ENCODE measurements at regions not wholly inside any gene's neighbourhood (a gene's known extent, or its start where the extent isn't known, plus 50 kb on each side); places are given as distances from the start of the nearest gene placed in this dataset.

DNA sequence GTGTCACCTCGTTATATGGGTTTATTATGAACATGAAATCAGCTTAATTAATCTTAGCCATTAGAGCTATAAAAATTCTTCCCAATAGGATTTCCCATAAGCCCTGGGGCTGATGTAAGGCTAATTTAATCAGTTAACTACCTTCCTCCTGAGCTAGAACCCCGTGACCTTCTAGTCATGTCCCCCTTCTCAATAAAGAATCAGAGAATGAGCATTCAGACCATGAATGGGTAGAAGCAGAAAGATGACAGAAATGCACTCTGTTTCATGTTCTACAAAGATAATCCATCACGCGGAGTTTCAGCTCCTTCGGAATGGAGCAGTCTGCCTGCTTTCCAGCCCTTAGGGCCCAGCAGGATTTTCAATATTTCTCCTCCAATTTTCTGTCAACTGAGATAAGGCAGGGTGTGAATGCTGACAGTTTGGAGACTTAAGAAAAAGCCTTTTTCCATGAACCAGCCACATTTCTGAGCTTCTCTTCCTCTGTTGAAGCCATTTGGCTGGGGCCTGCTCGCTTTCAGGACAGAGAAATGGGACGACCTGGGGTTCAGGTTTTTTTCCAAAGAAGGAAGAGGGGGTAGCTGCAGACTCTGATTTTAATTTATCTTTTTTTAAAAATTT lies 211.0 kb downstream of the NEBL start:
- H3K27me3 ChIP-seq (replicated peaks), result no peaks in the 10 kb centered on the region
- in situ Hi-C loops (cut with HindIII; ENCODE audit: low pct_ligation_motif_present, low sequenced_read_pairs), result no loop called here
- TF ChIP-seq, protein P1, sequence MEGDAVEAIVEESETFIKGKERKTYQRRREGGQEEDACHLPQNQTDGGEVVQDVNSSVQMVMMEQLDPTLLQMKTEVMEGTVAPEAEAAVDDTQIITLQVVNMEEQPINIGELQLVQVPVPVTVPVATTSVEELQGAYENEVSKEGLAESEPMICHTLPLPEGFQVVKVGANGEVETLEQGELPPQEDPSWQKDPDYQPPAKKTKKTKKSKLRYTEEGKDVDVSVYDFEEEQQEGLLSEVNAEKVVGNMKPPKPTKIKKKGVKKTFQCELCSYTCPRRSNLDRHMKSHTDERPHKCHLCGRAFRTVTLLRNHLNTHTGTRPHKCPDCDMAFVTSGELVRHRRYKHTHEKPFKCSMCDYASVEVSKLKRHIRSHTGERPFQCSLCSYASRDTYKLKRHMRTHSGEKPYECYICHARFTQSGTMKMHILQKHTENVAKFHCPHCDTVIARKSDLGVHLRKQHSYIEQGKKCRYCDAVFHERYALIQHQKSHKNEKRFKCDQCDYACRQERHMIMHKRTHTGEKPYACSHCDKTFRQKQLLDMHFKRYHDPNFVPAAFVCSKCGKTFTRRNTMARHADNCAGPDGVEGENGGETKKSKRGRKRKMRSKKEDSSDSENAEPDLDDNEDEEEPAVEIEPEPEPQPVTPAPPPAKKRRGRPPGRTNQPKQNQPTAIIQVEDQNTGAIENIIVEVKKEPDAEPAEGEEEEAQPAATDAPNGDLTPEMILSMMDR (IDR thresholded peaks at IDR 0.05; ENCODE audit: low read depth, low read length, missing control alignments), result no peak
- H3K27ac ChIP-seq, result no peak overlapping the region
- no peaks in the 10 kb centered on the region for H3K36me3 ChIP-seq (replicated peaks)
- no peak overlapping the region for H3K4me3 ChIP-seq (ENCODE audit: low read depth, low read length)
- DNase-seq, result no peak

DNA sequence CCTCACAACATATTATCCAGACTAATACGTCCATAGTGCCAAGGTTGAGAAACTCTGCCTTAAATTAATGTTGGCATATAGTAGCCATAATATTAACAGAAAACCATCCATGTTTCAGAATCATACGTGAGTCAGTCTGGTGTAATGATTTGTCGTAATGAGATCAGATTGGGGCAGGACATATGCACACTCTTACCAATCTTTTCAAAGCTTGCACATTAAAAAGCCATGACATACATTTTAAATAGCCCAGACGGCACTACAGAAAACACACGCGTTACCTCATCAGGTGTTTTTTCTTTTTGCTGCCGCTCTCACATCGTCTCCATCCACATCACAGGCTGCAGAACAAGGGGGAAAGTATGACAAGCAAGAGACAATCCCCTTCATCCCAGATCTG lies 211.6 kb downstream of the NEBL start:
- in situ Hi-C loops (cut with HindIII; ENCODE audit: low pct_ligation_motif_present, low sequenced_read_pairs), result no loop called here
- DNase-seq, result no peak
- Histone ChIP-seq H3K27me3 (replicated peaks) (no peaks in the 10 kb centered on the region), H3K36me3 (replicated peaks) (no peaks in the 10 kb centered on the region), H3K27ac (no peak overlapping the region), H3K4me3 (ENCODE audit: low read depth, low read length) (no peak overlapping the region)
- TF ChIP-seq, protein P1 (IDR thresholded peaks at IDR 0.05; ENCODE audit: low read depth, low read length, missing control alignments), result no peak

DNA sequence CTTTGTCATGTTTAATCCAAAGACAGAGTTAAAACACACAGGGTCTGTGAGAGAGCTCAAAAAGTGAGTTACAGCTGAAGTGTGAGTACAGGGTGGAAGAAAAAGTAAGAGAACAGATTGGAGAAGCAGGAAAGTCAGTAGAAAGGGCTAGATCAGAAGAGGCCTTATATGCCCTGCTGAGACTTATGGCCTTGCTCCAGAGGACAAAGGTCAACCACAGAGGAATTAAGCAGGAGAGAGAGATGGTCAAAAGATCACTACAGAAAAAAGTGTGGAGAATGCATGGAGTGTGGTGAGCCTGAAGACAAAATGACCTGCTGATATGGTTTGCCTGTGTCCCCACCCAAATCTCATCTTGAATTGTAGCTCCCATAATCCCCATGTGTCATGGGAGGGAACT lies 213.8 kb downstream of the NEBL start:
- Histone ChIP-seq H3K4me3 (ENCODE audit: low read depth, low read length) (no peak overlapping the region), H3K27ac (no peak overlapping the region), H3K36me3 (replicated peaks) (no peaks in the 10 kb centered on the region), H3K27me3 (replicated peaks) (no peaks in the 10 kb centered on the region)
- TF ChIP-seq, protein P1 (IDR thresholded peaks at IDR 0.05; ENCODE audit: low read depth, low read length, missing control alignments), result no peak
- no peak for DNase-seq
- in situ Hi-C loops (cut with HindIII; ENCODE audit: low pct_ligation_motif_present, low sequenced_read_pairs), result no loop called here

DNA sequence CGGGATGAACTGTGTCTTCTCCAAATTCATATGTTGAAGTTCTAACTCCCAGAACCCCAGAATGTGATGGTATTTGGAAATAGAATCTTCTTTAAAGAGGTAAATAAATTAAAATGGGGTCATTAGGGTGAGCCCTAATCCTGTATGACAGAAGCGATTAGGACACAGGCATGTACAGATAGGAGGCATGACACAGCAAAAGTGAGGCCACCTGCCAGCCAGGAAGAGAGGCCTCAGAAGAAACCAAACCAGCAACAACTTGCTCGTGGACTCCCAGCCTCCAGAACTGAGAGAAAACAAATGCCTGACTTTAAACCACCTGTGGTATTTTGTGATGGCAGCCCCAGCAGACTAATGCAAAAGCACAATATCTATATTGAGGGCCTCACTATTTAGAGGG lies 214.3 kb downstream of the NEBL start:
- in situ Hi-C loops (cut with HindIII; ENCODE audit: low pct_ligation_motif_present, low sequenced_read_pairs), result no loop called here
- no peak overlapping the region for H3K27ac ChIP-seq
- H3K36me3 ChIP-seq (replicated peaks), result no peaks in the 10 kb centered on the region
- H3K27me3 ChIP-seq (replicated peaks), result no peaks in the 10 kb centered on the region
- TF ChIP-seq, protein P1 (IDR thresholded peaks at IDR 0.05; ENCODE audit: low read depth, low read length, missing control alignments), result no peak
- H3K4me3 ChIP-seq (ENCODE audit: low read depth, low read length), result no peak overlapping the region
- DNase-seq, result no peak

DNA sequence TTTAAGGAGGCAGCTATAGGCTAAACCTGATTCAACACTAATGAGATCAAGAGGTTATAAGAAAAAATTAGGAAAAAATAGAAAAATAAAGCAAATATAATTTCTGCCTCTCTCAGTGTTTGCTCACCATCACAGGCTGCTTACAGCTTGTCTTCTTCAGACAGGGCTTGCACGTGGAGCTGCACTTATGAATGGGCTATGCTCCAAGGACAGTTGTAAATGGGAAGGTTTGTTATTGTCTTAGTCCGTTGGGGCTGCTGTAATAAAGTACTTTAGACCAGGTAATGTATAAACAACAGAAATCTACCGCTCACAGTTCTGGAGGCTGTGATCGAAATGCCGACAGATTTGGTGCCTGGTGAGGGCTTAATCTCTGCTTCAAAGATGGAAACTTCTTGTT lies 219.8 kb downstream of the NEBL start:
- in situ Hi-C loops (cut with HindIII; ENCODE audit: low pct_ligation_motif_present, low sequenced_read_pairs), result no loop called here
- Histone ChIP-seq H3K27me3 (replicated peaks) (no peaks in the 10 kb centered on the region), H3K36me3 (replicated peaks) (no peaks in the 10 kb centered on the region), H3K27ac (no peak overlapping the region), H3K4me3 (ENCODE audit: low read depth, low read length) (no peak overlapping the region)
- TF ChIP-seq, protein P1 (IDR thresholded peaks at IDR 0.05; ENCODE audit: low read depth, low read length, missing control alignments), result no peak
- no peak for DNase-seq

DNA sequence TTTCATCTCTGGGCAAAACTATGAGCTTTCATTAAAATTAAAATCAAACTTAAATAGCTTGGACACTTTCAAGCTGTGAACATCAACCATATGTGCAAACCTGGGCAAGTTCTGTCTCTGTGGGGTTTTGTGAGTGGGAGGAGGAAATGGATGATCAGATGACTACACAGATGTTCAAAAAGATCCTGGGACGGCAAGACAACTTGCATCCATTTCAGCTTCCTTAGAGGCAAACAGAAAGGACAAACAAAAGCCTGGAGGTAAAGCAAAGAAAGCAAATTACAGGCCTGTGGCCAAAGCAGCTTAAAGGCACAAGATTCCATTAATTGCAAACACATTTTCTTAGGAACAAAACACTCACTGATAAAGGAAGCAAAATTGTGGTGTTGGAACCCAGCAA lies 222.2 kb downstream of the NEBL start:
- DNase-seq, result no peak
- in situ Hi-C loops (cut with HindIII; ENCODE audit: low pct_ligation_motif_present, low sequenced_read_pairs), result no loop called here
- H3K27ac ChIP-seq, result no peak overlapping the region
- H3K27me3 ChIP-seq (replicated peaks), result no peaks in the 10 kb centered on the region
- H3K36me3 ChIP-seq (replicated peaks), result no peaks in the 10 kb centered on the region
- no peak overlapping the region for H3K4me3 ChIP-seq (ENCODE audit: low read depth, low read length)
- TF ChIP-seq, protein P1 (IDR thresholded peaks at IDR 0.05; ENCODE audit: low read depth, low read length, missing control alignments), result no peak

Data from brain microvascular endothelial cell (primary cell).